Brain microvascular endothelial cell (primary cell): ENCODE measurements at regions not wholly inside any gene's neighbourhood (a gene's known extent, or its start where the extent isn't known, plus 50 kb on each side); places are given as distances from the start of the nearest gene placed in this dataset.

Experiments used
- DNase-seq: peaks from one replicate; pipeline ENCODE4 v3.0.0-alpha.2; 2020
- H3K27ac ChIP-seq: fragments of 250-450 bp; sonication (Bioruptor Pico); 2 replicates; pipeline ENCODE4 v1.5.1; 2020; ENCODE audit warnings: mild to moderate bottlenecking, moderate library complexity
- H3K27me3 ChIP-seq: fragments of 250-450 bp; sonication (Bioruptor Pico); replicated peaks from 2 replicates; pipeline ENCODE4 v1.5.1; 2020; ENCODE audit warnings: mild to moderate bottlenecking
- H3K36me3 ChIP-seq: fragments of 250-450 bp; sonication (Bioruptor Pico); replicated peaks from 2 replicates; pipeline ENCODE4 v1.5.1; 2020; ENCODE audit warnings: mild to moderate bottlenecking
- H3K4me3 ChIP-seq: 2 replicates; pipeline ENCODE4 v1.5.1; 2011; ENCODE audit warnings: low read depth, mild to moderate bottlenecking, control low read depth, low read length, moderate library complexity
- CTCF ChIP-seq: IDR thresholded peaks from 2 replicates; pipeline ENCODE4 v1.5.1; 2011; ENCODE audit warnings: low read depth, mild to moderate bottlenecking, moderate library complexity, low read length, control low read depth, inconsistent platforms; ENCODE audit errors: missing control alignments
- in situ Hi-C: cut with HindIII; loops from 2 replicates; pipeline ENCODE4 v1.10.0; 2017; ENCODE audit warnings: low sequenced_read_pairs, low pct_ligation_motif_present

DNA sequence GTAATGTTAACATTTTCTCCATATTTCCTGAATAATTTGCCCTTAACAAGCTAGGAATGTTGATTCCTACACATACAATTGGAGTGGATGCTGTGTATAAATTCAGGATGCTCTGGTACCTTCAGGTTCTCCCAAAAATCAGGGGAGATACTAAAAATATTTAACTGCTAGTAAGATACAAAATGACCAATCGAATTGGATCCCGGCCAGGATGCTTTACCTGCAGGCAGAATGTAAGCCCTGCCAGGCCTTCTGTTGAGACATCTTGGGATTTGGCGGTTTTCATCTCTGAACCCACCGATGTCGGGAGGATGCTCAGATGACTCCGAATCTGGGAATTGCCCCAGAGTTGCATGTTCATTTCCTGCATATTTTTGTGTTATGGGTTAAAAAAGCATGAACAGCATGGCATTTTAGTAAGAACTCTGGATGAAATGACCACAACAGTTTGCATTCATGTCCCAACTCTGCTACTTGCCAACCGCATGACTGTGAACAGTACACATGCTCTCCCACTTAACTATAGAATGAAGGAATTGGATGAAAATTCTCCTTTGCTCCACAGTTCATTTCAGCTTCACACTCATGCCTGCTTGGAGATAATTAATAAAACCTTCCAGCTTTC is 241.4 kb upstream of the TBL1XR1 start:
- H3K4me3 ChIP-seq, result no peak overlapping the region
- no peak overlapping the region for H3K27ac ChIP-seq
- DNase-seq, result no peak
- TF ChIP-seq CTCF, result no peak
- H3K27me3 ChIP-seq, result no peaks in the 10 kb centered on the region
- in situ Hi-C loops, result no loop called here
- no peaks in the 10 kb centered on the region for H3K36me3 ChIP-seq

DNA sequence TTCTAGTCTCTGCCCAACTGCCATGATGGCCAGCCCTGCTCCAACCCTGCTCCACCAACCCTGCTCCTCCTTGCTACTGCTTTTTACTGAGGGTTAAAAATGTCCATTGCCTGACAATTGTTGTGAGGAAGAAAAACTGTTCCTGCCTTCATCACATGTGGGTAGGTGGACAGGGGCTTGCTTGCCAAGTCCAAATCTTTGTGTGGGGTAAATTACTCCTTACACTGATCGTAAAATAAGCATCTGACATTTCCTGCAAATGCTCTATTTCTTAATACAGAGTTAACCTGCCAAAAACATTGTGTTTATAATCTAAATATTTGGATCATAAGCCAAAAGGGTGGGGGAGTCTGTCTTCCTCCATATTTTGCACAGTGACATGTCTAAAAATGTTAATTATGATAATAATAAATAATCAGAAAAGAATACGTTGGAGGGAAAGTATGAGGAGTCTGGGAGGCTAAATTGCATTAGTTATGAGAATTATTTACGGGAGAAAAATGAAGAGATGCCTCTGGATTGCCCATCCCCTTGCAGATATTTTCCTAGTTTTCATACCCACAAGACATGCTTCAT is 242.5 kb upstream of the TBL1XR1 start:
- Histone ChIP-seq H3K36me3 (no peaks in the 10 kb centered on the region), H3K27me3 (no peaks in the 10 kb centered on the region), H3K4me3 (no peak overlapping the region), H3K27ac (no peak overlapping the region)
- in situ Hi-C loops, result no loop called here
- DNase-seq, result no peak
- no peak for TF ChIP-seq CTCF

GRCh38 chr3:177440456-177441104 is 243.3 kb upstream of the TBL1XR1 start:
- in situ Hi-C loops, result no loop called here
- DNase-seq, result no peak
- H3K27ac ChIP-seq, result no peak overlapping the region
- H3K36me3 ChIP-seq, result no peaks in the 10 kb centered on the region
- H3K27me3 ChIP-seq, result no peaks in the 10 kb centered on the region
- H3K4me3 ChIP-seq, result no peak overlapping the region
- TF ChIP-seq CTCF, result no peak

GRCh38 chr3:177441276-177441812 is 244.1 kb upstream of the TBL1XR1 start:
- no peak overlapping the region for H3K4me3 ChIP-seq
- no peak overlapping the region for H3K27ac ChIP-seq
- H3K36me3 ChIP-seq, result no peaks in the 10 kb centered on the region
- in situ Hi-C loops, result no loop called here
- no peaks in the 10 kb centered on the region for H3K27me3 ChIP-seq
- no peak for TF ChIP-seq CTCF
- DNase-seq, result no peak

- TF ChIP-seq CTCF, result no peak
- Histone ChIP-seq H3K4me3 (no peak overlapping the region), H3K36me3 (no peaks in the 10 kb centered on the region), H3K27me3 (no peaks in the 10 kb centered on the region), H3K27ac (no peak overlapping the region)
- in situ Hi-C loops, result no loop called here
- DNase-seq, result no peak
These were observed 244.7 kb upstream of the TBL1XR1 start for GRCh38 chr3:177441813-177442646.
